ENCODE measurements at regions not wholly inside any gene's neighbourhood (a gene's known extent, or its start where the extent isn't known, plus 50 kb on each side); places are given as distances from the start of the nearest gene placed in this dataset.

- ChIA-PET POLR2A (no interaction called here), CTCF (ENCODE audit: low intra/inter-chr PET ratio) (no interaction called here)
- Histone ChIP-seq H3K79me2 (ENCODE audit: control insufficient read depth, insufficient read depth, low read length) (no peaks in the 10 kb centered on the region), H3K4me2 (ENCODE audit: insufficient read depth, low read length) (no peak overlapping the region), H2AFZ (ENCODE audit: low read depth, low read length) (no peak overlapping the region), H3K27me3 (ENCODE audit: control insufficient read depth in 2 of 2, insufficient read depth in 2 of 2, low read length in 2 of 2) (no peaks in the 10 kb centered on the region), H3K9ac (ENCODE audit: insufficient read depth in 1 of 2, low read depth in 2 of 2, low read length in 2 of 2) (no peak overlapping the region), H3K4me1 (replicated peaks in 1 of 2; ENCODE audit: control insufficient read depth in 2 of 2, insufficient read depth in 2 of 2, low read length in 2 of 2) (no peaks in the 10 kb centered on the region), H3K4me3 (no peak overlapping the region), H3K27ac (ENCODE audit: extremely low read depth, low read depth, low read length) (no peak overlapping the region), H3K9me1 (ENCODE audit: control insufficient read depth, insufficient read depth, low read length) (no peaks in the 10 kb centered on the region), H3K9me3 (replicated peaks; ENCODE audit: control insufficient read depth, insufficient read depth, low read depth, low read length) (no peaks in the 10 kb centered on the region), H4K20me1 (replicated peaks; ENCODE audit: control insufficient read depth, insufficient read depth, low read length) (no peaks in the 10 kb centered on the region), H3K36me3 (ENCODE audit: control insufficient read depth, insufficient read depth, low read length) (no peaks in the 10 kb centered on the region)
- TF ChIP-seq SNAPC5 (CRISPR knock-in tag; IDR thresholded peaks at IDR 0.05) = no peak
- TF ChIP-seq SMARCA4 (IDR thresholded peaks at IDR 0.05) = no peak
- TF ChIP-seq KLF6 (CRISPR knock-in tag; IDR thresholded peaks at IDR 0.05; ENCODE audit: borderline replicate concordance) = no peak
- TF ChIP-seq RAD51 (IDR thresholded peaks at IDR 0.05; ENCODE audit: borderline replicate concordance, low read depth) = no peak
- no peak for TF ChIP-seq PHTF2 (CRISPR knock-in tag; IDR thresholded peaks at IDR 0.05)
- no peak for TF ChIP-seq E2F8 (IDR thresholded peaks at IDR 0.05; ENCODE audit: low read depth, partially characterized antibody)
- no peak for TF ChIP-seq ZNF133 (CRISPR knock-in tag; IDR thresholded peaks at IDR 0.05)
- no peak for TF ChIP-seq YBX1 (IDR thresholded peaks at IDR 0.05)
- no TSS peak for BruUV-seq (replicated peaks)
- ATAC-seq = no peak
- 0% methylated on average over 3 of the region's 3 CpGs for WGBS (ENCODE audit: insufficient coverage, low coverage, missing lambda C conversion rate)
- intact Hi-C loops (cut with micrococcal nuclease) = no loop called here
- no peak for DNase-seq (ENCODE audit: extremely low read depth in 1 of 4, low spot score in 3 of 4)
- in situ Hi-C loops (cut with MboI) = no loop called here
- no peak for FAIRE-seq
These were observed 173.3 kb downstream of the RFX6 start for GRCh38 chr6:117050301-117050700.
